GM12878 (cell line): ENCODE measurements at regions not wholly inside any gene's neighbourhood (a gene's known extent, or its start where the extent isn't known, plus 50 kb on each side); places are given as distances from the start of the nearest gene placed in this dataset.

Source experiments
- ATAC-seq: fragments of 200-7000 bp; cut with Tn5 transposase; 3 replicates; pipeline ENCODE4 v1.9.1; 2020; ENCODE audit warnings: mild to moderate bottlenecking, moderate library complexity
- BruUV-seq: library from RNA; stranded (reverse); fragments of 400-500 nt; replicated peaks from 2 replicates; lab custom pipeline; 2021; lab: Mats Ljungman, UMichigan
- CTCF ChIA-PET: fragments of 300-600 bp; sonication (Branson Sonifier 250); formaldehyde crosslinking; extraction: SDS; loops from one replicate; lab custom pipeline; 2021; ENCODE audit warnings: inconsistent platforms; lab: Yijun Ruan, JAX
- POLR2A ChIA-PET: fragments of 350-600 bp; formaldehyde crosslinking; extraction: SDS; loops from one replicate; lab custom pipeline; 2021; ENCODE audit warnings: inconsistent platforms; lab: Charles Lee
- RAD21 ChIA-PET: fragments of 300-600 bp; sonication (Branson Sonifier 250); formaldehyde crosslinking; loops from one replicate; lab custom pipeline; 2023; ENCODE audit warnings: antibody characterized with exemption; ENCODE audit not compliant: unreplicated experiment; lab: Charles Lee
- SMC1A ChIA-PET: fragments of 300-600 bp; sonication (Branson Sonifier 250); formaldehyde crosslinking; loops from one replicate; lab custom pipeline; 2023; ENCODE audit not compliant: unreplicated experiment, uncharacterized antibody; lab: Charles Lee
- DNase-seq: peaks from one replicate; pipeline ENCODE4 v3.0.0-alpha.2; 2011; ENCODE audit warnings: low read depth, low spot score
- FAIRE-seq: peaks from 3 replicates; lab custom pipeline; 2011; peaks lifted over from hg19 to GRCh38; lab: Jason Lieb, UNC
- H2AFZ ChIP-seq: 2 replicates; pipeline ENCODE4 v1.6.0; 2011; ENCODE audit warnings: low read depth, low read length, control low read depth; ENCODE audit not compliant: control insufficient read depth
- H3K27ac ChIP-seq: 2 replicates; pipeline ENCODE4 v1.5.1; 2011; ENCODE audit warnings: control low read depth; ENCODE audit not compliant: control insufficient read depth, insufficient read depth
- H3K27me3 ChIP-seq, 2 experiments: replicated peaks in 1 of 2; 2 replicates each; pipeline versions ENCODE4 v1.6.0 to v1.6.1; 2011; ENCODE audit warnings: low read length in 1 of 2; ENCODE audit not compliant: control insufficient read depth in 2 of 2, insufficient read depth in 2 of 2
- H3K36me3 ChIP-seq, 2 experiments: 2 replicates each; pipeline ENCODE4 v1.5.1; 2011; ENCODE audit warnings: low read length in 1 of 2; ENCODE audit not compliant: control insufficient read depth in 2 of 2, insufficient read depth in 2 of 2
- H3K4me1 ChIP-seq: 2 replicates; pipeline ENCODE4 v1.6.1; 2011; ENCODE audit warnings: mild to moderate bottlenecking, low read length, moderate library complexity, mixed read lengths; ENCODE audit not compliant: control insufficient read depth, insufficient read depth
- H3K4me2 ChIP-seq: 2 replicates; pipeline ENCODE4 v1.6.0; 2011; ENCODE audit warnings: control low read depth; ENCODE audit not compliant: control insufficient read depth, insufficient read depth
- H3K4me3 ChIP-seq: fragments of 200-600 bp; sonication (generic); 2 replicates; pipeline ENCODE4 v1.5.1; 2016
- H3K79me2 ChIP-seq: 2 replicates; pipeline ENCODE4 v1.6.0; 2011; ENCODE audit warnings: low read length; ENCODE audit not compliant: control insufficient read depth, insufficient read depth
- H3K9ac ChIP-seq: 2 replicates; pipeline ENCODE4 v1.8.0; 2011; ENCODE audit warnings: low read length, control low read depth, mixed read lengths; ENCODE audit not compliant: control insufficient read depth, insufficient read depth
- H3K9me3 ChIP-seq: replicated peaks from 3 replicates; pipeline ENCODE4 v1.5.1; 2011; ENCODE audit warnings: mild to moderate bottlenecking, low read length; ENCODE audit not compliant: control insufficient read depth, insufficient read depth
- H4K20me1 ChIP-seq: 2 replicates; pipeline ENCODE4 v1.6.0; 2011; ENCODE audit not compliant: control insufficient read depth, insufficient read depth
- BCL11A ChIP-seq: IDR thresholded peaks from 2 replicates; pipeline ENCODE4 v1.6.1; 2011; ENCODE audit warnings: low read depth, low read length
- BMI1 ChIP-seq: fragments of 450-650 bp; IDR thresholded peaks from 2 replicates; pipeline ENCODE4 v1.6.1; 2016; ENCODE audit warnings: mild to moderate bottlenecking, moderate library complexity, borderline replicate concordance
- CHD4 ChIP-seq: fragments of 200-600 bp; sonication (generic); IDR thresholded peaks from 2 replicates; pipeline ENCODE4 v1.6.1; 2016; ENCODE audit warnings: mild to moderate bottlenecking
- ELK1 ChIP-seq: IDR thresholded peaks from 2 replicates; pipeline ENCODE4 v1.6.1; 2012; ENCODE audit warnings: low read depth, low read length, improper control_type of control experiment
- IRF3 ChIP-seq: fragments of 450-650 bp; IDR thresholded peaks from 2 replicates; pipeline ENCODE4 v1.6.1; 2014; ENCODE audit warnings: mild to moderate bottlenecking
- MYC ChIP-seq: IDR thresholded peaks from 2 replicates; pipeline ENCODE4 v1.6.1; 2011; ENCODE audit warnings: mild to moderate bottlenecking, low read length, moderate library complexity, inconsistent platforms; ENCODE audit not compliant: insufficient read depth, insufficient replicate concordance, insufficient read length, severe bottlenecking
- NFIC ChIP-seq: IDR thresholded peaks from 2 replicates; pipeline ENCODE4 v1.6.1; 2012; ENCODE audit warnings: low read depth, mild to moderate bottlenecking, inconsistent platforms, low read length, moderate library complexity
- NKRF ChIP-seq: fragments of 450-650 bp; conservative IDR thresholded peaks from 2 replicates; pipeline ENCODE4 v1.6.1; 2017; ENCODE audit warnings: mild to moderate bottlenecking, moderate library complexity
- PAX5 ChIP-seq: IDR thresholded peaks from 2 replicates; pipeline ENCODE4 v1.6.1; 2011; ENCODE audit warnings: low read depth, low read length, borderline replicate concordance
- STAT1 ChIP-seq: fragments of 450-650 bp; conservative IDR thresholded peaks from 2 replicates; pipeline ENCODE4 v1.6.1; 2014; ENCODE audit warnings: antibody characterized with exemption, mild to moderate bottlenecking
- TBL1XR1 ChIP-seq: IDR thresholded peaks from 2 replicates; pipeline ENCODE4 v1.6.1; 2012; ENCODE audit warnings: low read depth, low read length, improper control_type of control experiment
- YBX1 ChIP-seq: fragments of 450-650 bp; IDR thresholded peaks from 2 replicates; pipeline ENCODE4 v1.6.1; 2016; ENCODE audit warnings: antibody characterized with exemption
- ZNF274 ChIP-seq: IDR thresholded peaks from one replicate; pipeline ENCODE4 v1.8.0; 2011; ENCODE audit not compliant: insufficient read length, insufficient read depth
- WGBS: methylation state at CpG from one replicate; pipeline ENCODE4 v1.1.6; 2016; ENCODE audit warnings: low lambda C conversion rate; ENCODE audit not compliant: insufficient replicate concordance, insufficient coverage; ENCODE audit errors: missing lambda C conversion rate; 5-methylcytosine and 5-hydroxymethylcytosine counted together
- in situ Hi-C: fragments of 300-500 bp; cut with MboI; formaldehyde crosslinking; loops from 9 replicates; pipeline ENCODE4 v1.14.3; 2018; ENCODE audit warnings: mixed read lengths
- intact Hi-C: fragments of 100-400 bp; cut with micrococcal nuclease; formaldehyde crosslinking; loops from one replicate; pipeline ENCODE4 v1.14.2; 2022; ENCODE audit not compliant: unreplicated experiment

DNA sequence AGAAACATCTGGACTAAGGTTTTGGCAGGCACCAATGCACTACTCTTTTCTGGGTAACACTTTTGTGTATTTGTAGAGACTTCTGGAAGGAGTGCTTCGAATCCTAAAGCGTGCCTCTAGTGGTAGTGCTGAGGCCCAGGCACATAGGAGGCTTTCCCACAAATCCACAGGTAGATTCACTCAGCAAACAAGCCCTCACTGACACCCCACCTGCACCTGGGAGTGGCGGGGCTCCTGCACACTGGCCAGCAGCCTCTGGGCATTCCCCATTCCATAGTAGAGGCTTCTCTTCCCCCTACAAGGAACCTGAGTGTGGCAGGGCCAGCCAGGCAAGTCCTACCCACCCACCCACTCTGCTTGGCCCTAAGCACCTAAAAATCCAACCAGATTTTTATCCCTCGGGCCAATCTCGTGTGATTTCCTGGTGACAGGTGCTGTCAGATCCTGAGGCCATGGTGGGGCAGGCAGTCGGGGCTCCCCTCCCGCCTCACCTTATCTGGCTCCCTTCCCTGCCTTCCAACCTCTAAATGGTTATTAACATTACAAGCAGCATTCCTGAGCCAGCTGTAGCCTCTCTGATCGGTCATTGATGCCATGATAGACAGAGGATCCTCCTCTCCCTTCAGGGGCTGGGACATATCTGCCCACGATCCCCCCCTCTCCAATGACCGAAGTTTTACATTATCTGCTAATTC lies 82.4 kb downstream of the SLC2A10 start:
- SMC1A ChIA-PET: interaction anchor here (0.9 kb wide), 1 partner anchor 24 kb away, joined by 3 read pairs; no protein-coding TSS in a partner anchor
- ATAC-seq (no peak), FAIRE-seq (no peak), DNase-seq (no peak)
- peaks cover 0 to 1% of the 10 kb centered on the region in 2 experiments; a peak in 2 of 4 replicates for H3K27me3 ChIP-seq
- no peaks in the 10 kb centered on the region for H3K79me2 ChIP-seq
- no TSS peak for BruUV-seq
- in situ Hi-C loops (no loop called here), intact Hi-C loops (no loop called here)
- no peaks in the 10 kb centered on the region for H3K36me3 ChIP-seq
- RAD21 ChIA-PET: no interaction called here
- no peaks in the 10 kb centered on the region for H4K20me1 ChIP-seq
- no peaks in the 10 kb centered on the region; the same call in 2 of the 3 replicates for H3K9me3 ChIP-seq
- WGBS: 38% methylated on average over 10 of the region's 10 CpGs
- no peak for TF ChIP-seq PAX5
- no peak for TF ChIP-seq STAT1
- POLR2A ChIA-PET: no interaction called here
- H2AFZ ChIP-seq: no peak overlapping the region
- no peak overlapping the region for H3K9ac ChIP-seq
- H3K4me1 ChIP-seq: no peaks in the 10 kb centered on the region
- no peak overlapping the region for H3K4me3 ChIP-seq
- CTCF ChIA-PET: no interaction called here
- no peak overlapping the region for H3K27ac ChIP-seq
- no peak overlapping the region for H3K4me2 ChIP-seq

DNA sequence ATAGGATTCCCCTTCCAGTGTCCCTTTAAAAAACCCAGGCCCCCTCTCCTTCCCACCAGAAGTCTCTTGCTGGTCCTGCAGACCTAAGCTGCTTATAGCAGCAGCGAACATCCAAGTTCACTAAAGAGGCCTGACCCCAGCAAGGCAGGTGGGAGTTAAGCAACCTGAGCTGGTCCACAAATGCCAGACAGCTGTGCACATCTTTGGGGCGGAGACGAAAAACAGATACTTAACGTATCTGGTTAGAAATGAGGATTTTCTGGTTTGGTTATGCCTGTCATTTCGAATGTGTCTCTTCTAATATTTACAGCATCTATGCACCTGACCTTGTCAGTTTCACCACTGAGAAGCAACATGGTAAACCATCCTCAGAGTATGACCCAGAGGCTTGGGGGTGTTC lies 87.8 kb downstream of the SLC2A10 start:
- Histone ChIP-seq H3K79me2 (no peaks in the 10 kb centered on the region), H3K27ac (no peak overlapping the region), H3K36me3 (no peaks in the 10 kb centered on the region), H3K9ac (no peak overlapping the region), H3K27me3 (peaks cover 0 to 1% of the 10 kb centered on the region in 2 experiments; a peak in 2 of 4 replicates), H3K4me2 (no peak overlapping the region), H2AFZ (no peak overlapping the region), H4K20me1 (no peaks in the 10 kb centered on the region), H3K4me1 (no peaks in the 10 kb centered on the region), H3K4me3 (no peak overlapping the region), H3K9me3 (no peaks in the 10 kb centered on the region)
- RAD21 ChIA-PET: no interaction called here
- ATAC-seq: no peak
- CTCF ChIA-PET: no interaction called here
- TF ChIP-seq BMI1 (no peak), ZNF274 (no peak), TBL1XR1 (no peak), NKRF (no peak), IRF3 (no peak), NFIC (no peak), YBX1 (no peak), ELK1 (no peak), MYC (no peak), BCL11A (no peak), CHD4 (no peak)
- no peak for DNase-seq
- no TSS peak for BruUV-seq
- SMC1A ChIA-PET: no interaction called here
- no peak for FAIRE-seq
- POLR2A ChIA-PET: no interaction called here
- WGBS: 29% methylated on average over 5 of the region's 5 CpGs
- in situ Hi-C loops: no loop called here
- intact Hi-C loops: no loop called here
